22Rv1 (cell line): ENCODE measurements at regions not wholly inside any gene's neighbourhood (a gene's known extent, or its start where the extent isn't known, plus 50 kb on each side); places are given as distances from the start of the nearest gene placed in this dataset.

Experiments
- H3K27ac ChIP-seq: fragments of 450-650 bp; 2 replicates; pipeline ENCODE4 v1.5.1; 2017
- ZFX ChIP-seq: fragments of 450-650 bp; IDR thresholded peaks from 2 replicates; pipeline ENCODE4 v1.6.1; 2017; ENCODE audit warnings: antibody characterized with exemption, borderline replicate concordance
- TF ChIP-seq, protein P1 (sequence below): fragments of 450-650 bp; IDR thresholded peaks from 2 replicates; pipeline ENCODE4 v1.5.1; 2017; ENCODE audit warnings: mild to moderate bottlenecking

DNA sequence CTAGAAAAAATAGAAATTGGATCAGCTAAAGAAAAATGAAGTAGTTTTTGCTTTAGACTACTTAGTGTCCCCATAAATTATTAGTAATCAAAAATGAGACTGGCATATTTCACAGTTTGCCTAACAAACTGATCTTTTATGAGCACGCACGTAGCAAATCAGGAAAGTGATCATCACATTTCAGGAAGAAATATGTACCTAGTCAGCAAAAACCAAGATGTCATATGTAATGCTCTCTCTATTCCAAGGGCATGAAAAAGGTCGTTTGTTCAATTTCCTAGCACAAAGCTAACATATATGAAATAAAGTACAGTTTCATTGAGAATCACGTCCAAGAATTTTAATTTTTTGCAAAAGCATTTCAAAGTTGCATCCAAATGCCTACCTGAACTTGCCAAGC is 600.4 kb upstream of the CHAC2 start:
- no peak overlapping the region for H3K27ac ChIP-seq
- TF ChIP-seq ZFX: no peak
- TF ChIP-seq, protein P1, sequence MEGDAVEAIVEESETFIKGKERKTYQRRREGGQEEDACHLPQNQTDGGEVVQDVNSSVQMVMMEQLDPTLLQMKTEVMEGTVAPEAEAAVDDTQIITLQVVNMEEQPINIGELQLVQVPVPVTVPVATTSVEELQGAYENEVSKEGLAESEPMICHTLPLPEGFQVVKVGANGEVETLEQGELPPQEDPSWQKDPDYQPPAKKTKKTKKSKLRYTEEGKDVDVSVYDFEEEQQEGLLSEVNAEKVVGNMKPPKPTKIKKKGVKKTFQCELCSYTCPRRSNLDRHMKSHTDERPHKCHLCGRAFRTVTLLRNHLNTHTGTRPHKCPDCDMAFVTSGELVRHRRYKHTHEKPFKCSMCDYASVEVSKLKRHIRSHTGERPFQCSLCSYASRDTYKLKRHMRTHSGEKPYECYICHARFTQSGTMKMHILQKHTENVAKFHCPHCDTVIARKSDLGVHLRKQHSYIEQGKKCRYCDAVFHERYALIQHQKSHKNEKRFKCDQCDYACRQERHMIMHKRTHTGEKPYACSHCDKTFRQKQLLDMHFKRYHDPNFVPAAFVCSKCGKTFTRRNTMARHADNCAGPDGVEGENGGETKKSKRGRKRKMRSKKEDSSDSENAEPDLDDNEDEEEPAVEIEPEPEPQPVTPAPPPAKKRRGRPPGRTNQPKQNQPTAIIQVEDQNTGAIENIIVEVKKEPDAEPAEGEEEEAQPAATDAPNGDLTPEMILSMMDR: no peak

DNA sequence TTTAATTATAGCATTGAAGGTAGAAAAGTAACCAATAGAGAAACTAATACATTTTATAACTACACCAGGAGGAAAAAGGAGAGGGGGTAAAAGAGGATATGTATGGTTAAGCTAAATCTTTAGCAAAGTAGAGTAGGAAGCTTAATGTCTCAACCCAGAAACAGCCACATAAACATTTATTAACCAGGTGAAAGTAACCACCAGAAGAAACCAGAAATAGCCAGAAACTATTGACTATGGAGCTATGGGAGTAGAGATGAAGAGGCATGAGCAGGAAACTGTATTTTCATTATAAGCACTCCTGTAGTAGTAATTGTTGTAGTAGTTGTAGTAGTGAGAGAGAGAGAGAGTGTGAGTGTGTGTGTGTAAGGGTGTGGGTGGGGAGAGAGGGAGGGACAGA is 617.5 kb upstream of the CHAC2 start:
- H3K27ac ChIP-seq: no peak overlapping the region
- TF ChIP-seq ZFX: no peak
- TF ChIP-seq, protein P1: no peak

DNA sequence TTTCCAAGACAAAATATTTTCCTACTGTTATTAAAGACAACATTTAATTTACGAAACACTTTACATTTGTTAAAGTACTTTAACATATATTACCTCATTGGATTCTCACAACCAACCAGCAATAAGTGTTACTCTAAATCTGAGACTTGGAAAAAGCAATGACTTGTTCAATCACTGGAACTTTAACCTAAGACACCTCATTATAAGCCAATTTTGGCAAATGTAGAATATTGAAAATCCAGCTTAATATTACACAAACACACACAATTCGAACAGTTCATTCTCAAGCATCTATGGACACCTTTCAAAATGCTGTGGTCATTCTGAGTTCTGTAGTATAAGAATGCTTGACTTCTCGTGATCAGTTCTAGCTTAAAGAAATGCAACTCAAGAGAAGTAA is 619.4 kb upstream of the CHAC2 start:
- H3K27ac ChIP-seq: no peak overlapping the region
- TF ChIP-seq ZFX: no peak
- TF ChIP-seq, protein P1: no peak

DNA sequence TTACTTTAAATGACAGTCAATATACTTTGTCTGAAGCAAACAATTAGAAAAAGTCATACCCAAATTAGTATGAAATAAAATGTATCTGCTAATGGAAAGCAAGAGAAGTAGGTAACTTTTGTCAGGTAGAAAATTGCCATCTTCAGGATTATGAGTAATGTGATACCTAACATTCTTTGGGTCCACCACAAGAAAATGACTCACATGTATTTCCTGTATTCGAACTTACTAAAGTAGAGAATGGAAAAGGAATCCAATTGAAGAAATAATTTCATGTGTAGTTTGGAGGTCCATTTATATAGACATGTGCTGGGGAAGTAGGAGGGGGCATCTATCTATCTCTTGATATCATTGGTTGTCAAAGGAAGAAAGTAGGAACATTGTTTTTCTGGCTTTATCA is 636.2 kb upstream of the CHAC2 start:
- H3K27ac ChIP-seq: no peak overlapping the region
- no peak for TF ChIP-seq ZFX
- TF ChIP-seq, protein P1: no peak

DNA sequence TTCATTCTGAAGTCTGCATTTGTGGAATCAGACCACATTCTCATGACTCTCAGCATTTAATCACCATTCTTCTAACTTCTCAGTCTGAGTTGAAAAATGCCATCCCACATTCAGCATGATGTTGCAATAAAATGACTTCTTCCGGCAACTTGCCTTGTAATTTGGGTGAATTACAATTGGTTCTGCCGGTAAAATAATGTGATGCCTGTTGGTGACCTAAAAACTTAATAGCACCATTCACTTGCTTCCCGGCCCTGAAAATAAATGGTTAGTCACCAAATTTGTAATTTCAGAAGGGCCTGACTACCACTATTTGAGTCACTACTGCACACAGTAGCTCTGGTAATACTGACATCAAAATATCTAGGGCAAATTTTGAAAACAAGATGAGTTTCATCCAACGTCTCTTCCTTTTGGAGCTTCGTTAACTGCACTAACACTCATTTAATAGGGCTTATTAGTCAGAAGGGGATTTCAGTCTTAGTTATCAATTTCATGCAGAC is 637.1 kb upstream of the CHAC2 start:
- no peak for TF ChIP-seq ZFX

DNA sequence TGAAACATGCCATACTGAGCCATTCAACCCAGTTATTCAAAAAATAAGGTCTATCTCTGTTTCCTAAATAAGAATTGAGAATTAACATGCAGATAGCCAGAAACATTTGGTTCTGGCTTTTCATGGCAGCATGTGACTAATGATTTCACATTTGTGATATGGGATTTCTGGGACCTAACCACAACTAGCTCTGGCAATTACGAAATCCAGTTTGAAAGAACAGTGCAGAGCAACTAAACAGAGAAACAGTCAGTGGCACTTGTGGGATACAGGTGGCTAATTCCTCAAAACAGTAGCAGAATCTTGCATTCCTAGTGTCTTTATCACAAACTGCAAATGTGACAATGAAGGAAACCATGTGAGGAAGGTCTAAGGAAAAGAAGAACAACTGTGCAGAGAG is 637.8 kb upstream of the CHAC2 start:
- TF ChIP-seq, protein P1: no peak
- no peak for TF ChIP-seq ZFX

More for the DNA sequence above, 637.1 kb upstream of the CHAC2 start:
- H3K27ac ChIP-seq: no peak overlapping the region

DNA sequence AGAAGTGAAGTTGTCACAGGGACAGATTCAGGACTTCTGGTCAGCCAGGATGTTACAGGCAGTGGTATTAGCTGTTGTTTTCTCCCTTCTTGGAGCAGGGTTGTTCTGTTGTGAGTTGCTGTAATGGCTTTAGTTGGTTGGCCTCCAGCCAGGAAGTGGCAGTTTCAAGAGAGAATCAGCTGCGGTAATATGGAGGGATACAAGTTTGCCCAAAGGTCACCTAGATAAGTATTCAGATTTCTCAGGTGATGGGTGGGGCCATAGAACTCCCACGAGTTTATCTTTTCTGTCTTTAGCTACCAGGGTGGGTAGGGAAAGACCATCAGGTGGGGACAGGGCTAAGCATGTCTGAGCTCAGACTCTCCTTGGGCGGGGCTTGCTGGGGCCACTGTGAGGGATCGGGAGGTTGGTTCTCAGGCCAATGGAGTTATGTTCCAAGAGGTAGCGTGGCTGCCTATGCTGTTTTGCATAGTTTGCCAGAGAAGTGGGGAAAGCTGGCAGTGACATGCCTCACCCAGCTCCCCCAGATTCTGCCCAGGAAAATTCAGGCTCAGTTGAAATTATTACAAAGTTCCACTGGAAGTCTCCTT is 640.4 kb upstream of the CHAC2 start:
- TF ChIP-seq ZFX: no peak
- TF ChIP-seq, protein P1: no peak
- H3K27ac ChIP-seq: no peak overlapping the region

More for the DNA sequence above, 637.8 kb upstream of the CHAC2 start:
- H3K27ac ChIP-seq: no peak overlapping the region

DNA sequence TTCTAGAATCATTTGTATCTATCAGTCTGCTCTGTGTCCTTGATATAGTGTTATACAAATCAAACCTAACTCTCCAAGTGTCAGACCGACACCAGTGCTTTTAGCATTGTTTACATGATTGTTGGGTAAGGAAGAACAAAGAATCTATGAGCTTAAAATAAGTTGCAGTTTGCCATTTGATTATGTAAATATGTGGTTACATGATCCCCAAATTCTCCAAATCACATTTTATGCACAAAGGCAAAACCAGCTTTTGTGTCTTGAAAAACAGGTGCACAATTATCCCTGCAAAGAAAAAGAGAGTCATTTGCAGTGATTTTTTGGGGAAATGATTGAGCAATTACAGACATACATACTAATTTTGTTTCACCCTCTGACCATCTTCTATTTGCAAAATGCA is 652.6 kb upstream of the CHAC2 start:
- no peak for TF ChIP-seq ZFX
- TF ChIP-seq, protein P1: no peak
- no peak overlapping the region for H3K27ac ChIP-seq
